Vagina (tissue), 2 donors: ENCODE measurements at regions not wholly inside any gene's neighbourhood (a gene's known extent, or its start where the extent isn't known, plus 50 kb on each side); places are given as distances from the start of the nearest gene placed in this dataset.

Experiments
- POLR2A ChIP-seq, 2 donors: fragments of 450-650 bp; IDR thresholded peaks; one replicate each; pipeline ENCODE4 v1.6.1; 2017; ENCODE audit warnings: antibody characterized with exemption in 2 of 2, mild to moderate bottlenecking in 2 of 2, moderate library complexity in 2 of 2
- POLR2AphosphoS5 ChIP-seq, 2 donors: sonication (generic); formaldehyde crosslinking; IDR thresholded peaks; one replicate each; pipeline ENCODE4 v1.9.0; 2017; ENCODE audit warnings: antibody characterized with exemption in 2 of 2, mild to moderate bottlenecking in 2 of 2, low read depth in 1 of 2; ENCODE audit not compliant: insufficient read depth in 1 of 2
- TF ChIP-seq, protein P1 (sequence below), 3 experiments: fragments of 450-650 bp in 2 of 3; fragments of 200-600 bp in 1 of 3; sonication (generic) in 1 of 3; IDR thresholded peaks; one replicate each; pipeline ENCODE4 v1.5.1; 2017 to 2019; ENCODE audit warnings: antibody characterized with exemption in 3 of 3, mild to moderate bottlenecking in 2 of 3, moderate library complexity in 2 of 3

DNA sequence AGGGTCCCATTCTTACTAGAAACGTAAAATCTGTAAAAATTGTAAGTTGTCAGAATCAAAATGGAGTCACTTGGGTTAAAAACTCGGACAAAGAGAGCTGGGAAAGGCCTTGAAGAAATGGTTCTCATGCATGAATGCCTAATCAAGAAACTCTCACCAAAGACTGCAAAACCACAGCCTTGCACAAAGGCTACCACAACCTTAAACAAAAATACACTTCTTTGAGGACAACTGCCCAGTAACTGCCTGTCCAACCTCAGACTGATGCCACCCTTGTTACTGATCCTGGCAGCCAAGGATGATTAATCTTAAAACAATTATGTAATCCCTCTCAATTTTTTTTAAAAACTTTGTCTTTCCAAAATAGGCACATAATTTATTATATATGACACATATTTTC lies 299.3 kb downstream of the CCDC85A start:
- TF ChIP-seq, protein P1, sequence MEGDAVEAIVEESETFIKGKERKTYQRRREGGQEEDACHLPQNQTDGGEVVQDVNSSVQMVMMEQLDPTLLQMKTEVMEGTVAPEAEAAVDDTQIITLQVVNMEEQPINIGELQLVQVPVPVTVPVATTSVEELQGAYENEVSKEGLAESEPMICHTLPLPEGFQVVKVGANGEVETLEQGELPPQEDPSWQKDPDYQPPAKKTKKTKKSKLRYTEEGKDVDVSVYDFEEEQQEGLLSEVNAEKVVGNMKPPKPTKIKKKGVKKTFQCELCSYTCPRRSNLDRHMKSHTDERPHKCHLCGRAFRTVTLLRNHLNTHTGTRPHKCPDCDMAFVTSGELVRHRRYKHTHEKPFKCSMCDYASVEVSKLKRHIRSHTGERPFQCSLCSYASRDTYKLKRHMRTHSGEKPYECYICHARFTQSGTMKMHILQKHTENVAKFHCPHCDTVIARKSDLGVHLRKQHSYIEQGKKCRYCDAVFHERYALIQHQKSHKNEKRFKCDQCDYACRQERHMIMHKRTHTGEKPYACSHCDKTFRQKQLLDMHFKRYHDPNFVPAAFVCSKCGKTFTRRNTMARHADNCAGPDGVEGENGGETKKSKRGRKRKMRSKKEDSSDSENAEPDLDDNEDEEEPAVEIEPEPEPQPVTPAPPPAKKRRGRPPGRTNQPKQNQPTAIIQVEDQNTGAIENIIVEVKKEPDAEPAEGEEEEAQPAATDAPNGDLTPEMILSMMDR (IDR thresholded peaks at IDR 0.05): no peak
- TF ChIP-seq POLR2A (IDR thresholded peaks at IDR 0.05): no peak
- TF ChIP-seq POLR2AphosphoS5 (IDR thresholded peaks at IDR 0.05; ENCODE audit: insufficient read depth in 1 of 2, low read depth in 1 of 2): no peak
